ENCODE measurements at regions not wholly inside any gene's neighbourhood (a gene's known extent, or its start where the extent isn't known, plus 50 kb on each side); places are given as distances from the start of the nearest gene placed in this dataset.
"Not testable (repeated sequence)": the region's sequence is repeated elsewhere in the genome, so short reads cannot be mapped to it uniquely, and the experiment has no call there.

DNA sequence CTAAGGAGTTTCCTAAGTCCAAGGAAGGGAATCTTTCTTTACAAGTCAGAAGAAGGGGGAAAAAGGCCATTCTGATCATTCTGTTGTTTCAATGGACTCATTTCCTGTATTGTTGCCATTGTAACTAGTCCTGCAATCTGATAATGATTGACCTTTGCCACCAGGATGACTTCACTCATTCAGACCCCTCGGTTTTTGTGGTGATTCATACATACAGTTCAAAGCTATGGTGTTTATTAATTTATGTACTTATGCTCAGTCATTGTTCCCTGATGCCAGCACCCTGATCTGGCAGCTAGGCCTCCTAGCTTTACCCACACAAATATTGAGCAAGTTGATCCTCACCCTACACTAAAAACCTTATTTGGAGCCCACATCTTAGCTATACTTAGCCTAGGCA lies 57.6 kb upstream of the ZNF519 start:
- peaks cover 0 to 4% (median 4%) of the 10 kb centered on the region in 3 donors for H3K4me1 Mint-ChIP-seq
- Histone ChIP-seq H3K36me3 (ENCODE audit: insufficient read depth, low read length) (no peaks in the 10 kb centered on the region), H3K27ac (ENCODE audit: low read depth, low read length) (no peak overlapping the region), H3K9me3 (ENCODE audit: low read length) (no peaks in the 10 kb centered on the region), H3K4me3 (ENCODE audit: low read length) (no peak overlapping the region), H3K4me1 (ENCODE audit: insufficient read depth, low read length) (no peaks in the 10 kb centered on the region), H3K27me3 (ENCODE audit: insufficient read depth, low read length, poor library complexity, severe bottlenecking) (no peaks in the 10 kb centered on the region)
- H3K4me3 Mint-ChIP-seq: no peak overlapping the region
- POLR2A ChIA-PET: no interaction called here
- DNase-seq: no peak
- no peaks in the 10 kb centered on the region for H3K27me3 Mint-ChIP-seq
- no peak overlapping the region for H3K27ac Mint-ChIP-seq
- H3K36me3 Mint-ChIP-seq: peaks cover 2 to 8% (median 3%) of the 10 kb centered on the region in 3 donors
- H3K9me3 Mint-ChIP-seq: no peaks in the 10 kb centered on the region
- CTCF ChIA-PET: interaction anchor here (1.8 kb wide), 1 partner anchor 11 kb away, joined by 4 read pairs; no protein-coding TSS in a partner anchor

- H3K9me3 Mint-ChIP-seq; H3K4me3 ChIP-seq (ENCODE audit: low read length); DNase-seq; H3K27ac ChIP-seq (ENCODE audit: low read depth, low read length); H3K27me3 ChIP-seq (ENCODE audit: insufficient read depth, low read length, poor library complexity, severe bottlenecking); H3K4me3 Mint-ChIP-seq; H3K36me3 ChIP-seq (ENCODE audit: insufficient read depth, low read length); H3K27ac Mint-ChIP-seq; H3K9me3 ChIP-seq (ENCODE audit: low read length); H3K27me3 Mint-ChIP-seq; H3K4me1 Mint-ChIP-seq; POLR2A ChIA-PET; H3K4me1 ChIP-seq (ENCODE audit: insufficient read depth, low read length): not testable (repeated sequence)
- CTCF ChIA-PET: interaction anchor here (1.8 kb wide), 1 partner anchor 10 kb away, joined by 4 read pairs; no protein-coding TSS in a partner anchor
- H3K36me3 Mint-ChIP-seq: peaks cover 2 to 12% (median 3%) of the 10 kb centered on the region in 3 donors
These were observed 56.6 kb upstream of the ZNF519 start for GRCh38 chr18:14188751-14189406.
